ENCODE measurements at regions not wholly inside any gene's neighbourhood (a gene's known extent, or its start where the extent isn't known, plus 50 kb on each side); places are given as distances from the start of the nearest gene placed in this dataset.

- DNase-seq (ENCODE audit: low read depth in 1 of 2, low spot score in 1 of 2), result no peak
- Histone ChIP-seq H3K4me3 (no peak overlapping the region), H3K27ac (no peak overlapping the region), H3K4me1 (no peaks in the 10 kb centered on the region), H3K9me3 (no peaks in the 10 kb centered on the region), H3K4me2 (no peak overlapping the region)
- TF ChIP-seq RARB (CRISPR knock-in tag; IDR thresholded peaks at IDR 0.05), result no peak
- TF ChIP-seq CTCF (IDR thresholded peaks at IDR 0.05), result no peak
- TF ChIP-seq HEYL (CRISPR knock-in tag; IDR thresholded peaks at IDR 0.05), result no peak
- TF ChIP-seq ZC3H11A (IDR thresholded peaks at IDR 0.05), result no peak
- TF ChIP-seq HMGXB4 (CRISPR knock-in tag; IDR thresholded peaks at IDR 0.05; ENCODE audit: borderline replicate concordance), result no peak
- TF ChIP-seq PHF8 (IDR thresholded peaks at IDR 0.05; ENCODE audit: borderline replicate concordance, low read depth), result no peak
- TF ChIP-seq ZFP36 (IDR thresholded peaks at IDR 0.05; ENCODE audit: borderline replicate concordance, partially characterized antibody), result no peak
- no peak for TF ChIP-seq GATA3 (IDR thresholded peaks at IDR 0.05; ENCODE audit: borderline replicate concordance)
- no peak for TF ChIP-seq CHD4 (IDR thresholded peaks at IDR 0.05; ENCODE audit: borderline replicate concordance)
- no peak for TF ChIP-seq SREBF2 (IDR thresholded peaks at IDR 0.05)
- no peak for TF ChIP-seq EHMT2 (IDR thresholded peaks at IDR 0.05; ENCODE audit: low read depth)
- no peak for TF ChIP-seq HOXA7 (CRISPR knock-in tag; IDR thresholded peaks at IDR 0.05)
- TF ChIP-seq NFE2L2 (conservative IDR thresholded peaks at IDR 0.05; ENCODE audit: low read length), result no peak
- ChIA-PET CTCF (interaction anchor here (0.8 to 1.6 kb wide), 3 partner anchors 10 to 438 kb away, joined by 3 to 7 read pairs (median 3); no protein-coding TSS in a partner anchor), POLR2A (interaction anchor here (0.6 kb wide), 1 partner anchor 124 kb away, joined by 4 read pairs; no protein-coding TSS in a partner anchor)
- FAIRE-seq, result no peak
- WGBS (ENCODE audit: missing lambda C conversion rate), result 92% methylated on average over 3 of the region's 3 CpGs
- no peak for ATAC-seq
These were observed 115.9 kb downstream of the HAUS1 start for GRCh38 chr18:46220116-46220515.

DNA sequence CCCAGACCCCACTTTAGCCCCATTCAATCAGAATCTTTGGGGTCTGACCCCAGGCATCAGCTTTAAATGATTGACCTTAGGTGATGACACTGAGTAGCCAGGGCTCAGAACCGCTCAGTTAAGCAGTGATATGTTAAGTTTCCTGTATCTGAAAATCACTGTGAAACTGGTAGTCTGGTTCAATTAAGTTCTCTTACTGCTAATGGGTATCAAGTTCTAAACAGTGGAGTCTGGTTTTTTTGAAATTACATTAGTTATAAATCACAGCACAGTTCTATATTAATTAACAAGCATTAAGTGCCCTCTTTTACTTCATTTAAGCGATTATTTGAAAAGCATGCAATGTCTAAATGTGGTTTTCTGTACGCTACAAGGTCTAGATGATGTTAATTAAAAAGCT lies 117.9 kb downstream of the HAUS1 start:
- no peak for FAIRE-seq

More for the DNA sequence above, 117.9 kb downstream of the HAUS1 start:
- H3K4me2 ChIP-seq, result no peak overlapping the region
- 89% methylated on average over 3 of the region's 3 CpGs for WGBS (ENCODE audit: missing lambda C conversion rate)
- TF ChIP-seq HOXA7 (CRISPR knock-in tag; IDR thresholded peaks at IDR 0.05) (no peak), REST (IDR thresholded peaks at IDR 0.05) (no peak), PBX3 (IDR thresholded peaks at IDR 0.05) (no peak), RFX5 (IDR thresholded peaks at IDR 0.05) (no peak), CBX2 (IDR thresholded peaks at IDR 0.05; ENCODE audit: borderline replicate concordance, low read depth) (no peak), ZSCAN20 (CRISPR knock-in tag; IDR thresholded peaks at IDR 0.05) (no peak), JUN (IDR thresholded peaks at IDR 0.05) (no peak), NR3C1 (IDR thresholded peaks at IDR 0.05) (no peak), EHF (CRISPR knock-in tag; IDR thresholded peaks at IDR 0.05) (no peak), CTCF (IDR thresholded peaks at IDR 0.05) (no peak), CHD2 (IDR thresholded peaks at IDR 0.05; ENCODE audit: low read length, partially characterized antibody) (no peak), FOXS1 (CRISPR knock-in tag; IDR thresholded peaks at IDR 0.05) (no peak), ZNF302 (CRISPR knock-in tag; IDR thresholded peaks at IDR 0.05) (no peak), ZC3H11A (IDR thresholded peaks at IDR 0.05) (no peak), USF2 (IDR thresholded peaks at IDR 0.05) (no peak)
- ChIA-PET CTCF (interaction anchor here (1.8 kb wide), 1 partner anchor 48 kb away, joined by 4 read pairs; a partner anchor contains a TSS), POLR2A (no interaction called here)
- no peak for ATAC-seq
- H3K4me1 ChIP-seq, result no peaks in the 10 kb centered on the region
- no peak for DNase-seq (ENCODE audit: low read depth in 1 of 2, low spot score in 1 of 2)
- H3K27ac ChIP-seq, result no peak overlapping the region
- no peaks in the 10 kb centered on the region for H3K9me3 ChIP-seq
- H3K4me3 ChIP-seq, result no peak overlapping the region

Data from A549 (cell line).